GM12864 (cell line): ENCODE measurements at regions not wholly inside any gene's neighbourhood (a gene's known extent, or its start where the extent isn't known, plus 50 kb on each side); places are given as distances from the start of the nearest gene placed in this dataset.

ENCODE experiments used
- DNase-seq: peaks from one replicate; pipeline ENCODE4 v3.0.0-alpha.2; 2011; ENCODE audit warnings: low read depth
- H3K4me3 ChIP-seq: 2 replicates; pipeline ENCODE4 v1.5.1; 2011; ENCODE audit warnings: mild to moderate bottlenecking, low read depth, low read length, control low read depth
- CTCF ChIP-seq: IDR thresholded peaks from 2 replicates; pipeline ENCODE4 v1.5.1; 2011; ENCODE audit warnings: low read depth, mild to moderate bottlenecking, moderate library complexity, low read length, control low read depth, inconsistent platforms; ENCODE audit errors: missing control alignments

DNA sequence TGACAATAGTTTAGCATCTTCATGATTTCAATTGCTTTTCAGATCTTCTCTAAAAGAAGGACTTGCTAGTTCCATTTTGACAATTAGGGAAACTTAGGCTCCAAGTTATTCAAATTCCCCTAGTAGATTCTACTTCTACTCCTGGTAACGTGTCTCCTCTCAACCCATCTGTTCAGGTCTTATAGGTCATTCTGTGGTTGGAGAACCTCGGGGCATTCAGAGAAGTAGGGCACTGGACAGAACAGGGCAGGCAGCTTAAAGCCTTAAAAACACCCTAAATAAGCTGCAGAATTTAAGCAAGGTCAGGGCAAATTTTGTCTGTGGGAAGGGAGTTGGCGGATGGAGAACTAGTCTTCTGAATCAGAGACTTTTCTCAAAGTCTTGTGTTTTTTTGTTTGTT lies 132.4 kb downstream of the TMEM174 start:
- no peak for DNase-seq
- no peak for TF ChIP-seq CTCF
- no peak overlapping the region for H3K4me3 ChIP-seq

DNA sequence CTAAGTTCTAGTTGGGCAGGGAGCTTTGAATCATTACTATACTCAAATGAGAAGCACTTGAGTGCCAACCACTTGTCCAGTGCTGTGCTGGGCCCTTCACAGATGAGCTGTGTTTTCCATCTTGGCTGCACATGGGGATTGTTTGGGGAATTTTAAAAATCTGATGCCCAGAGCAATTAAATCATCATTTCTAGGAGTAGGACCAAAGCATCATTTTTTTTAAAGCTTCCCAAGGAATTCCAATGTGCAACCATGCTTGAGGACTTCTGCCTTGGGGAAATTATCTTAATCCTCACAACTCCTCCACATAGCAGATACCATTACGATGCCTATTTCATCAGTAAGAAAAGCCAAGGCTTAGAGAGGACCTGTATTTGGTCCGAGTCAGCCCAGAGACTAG lies 131.4 kb downstream of the TMEM174 start:
- DNase-seq = no peak
- TF ChIP-seq CTCF = no peak
- H3K4me3 ChIP-seq = no peak overlapping the region

- H3K4me3 ChIP-seq = no peak overlapping the region
- TF ChIP-seq CTCF = no peak
- no peak for DNase-seq
Observed at GRCh38 chr5:73303148-73304079, 130.4 kb downstream of the TMEM174 start.

DNA sequence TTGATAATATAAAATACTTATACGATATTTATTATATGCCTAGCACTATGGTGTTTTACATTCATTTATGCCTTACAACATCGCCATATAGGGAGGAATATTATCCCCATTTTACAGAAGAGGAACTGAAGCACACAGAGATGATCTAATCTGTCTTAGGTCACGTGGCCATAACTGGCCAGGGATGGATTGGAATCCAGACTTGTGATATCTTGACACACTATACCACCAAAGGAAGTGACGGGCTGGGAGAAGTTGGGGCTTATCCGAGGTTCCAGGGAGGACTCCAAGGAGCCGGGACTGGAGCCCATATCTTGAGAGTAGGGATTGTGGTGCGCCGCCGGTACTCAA lies 129.8 kb downstream of the TMEM174 start:
- TF ChIP-seq CTCF = no peak
- no peak overlapping the region for H3K4me3 ChIP-seq
- no peak for DNase-seq

- DNase-seq = no peak
- H3K4me3 ChIP-seq = no peak overlapping the region
- no peak for TF ChIP-seq CTCF
Observed at GRCh38 chr5:73301208-73301901, 128.4 kb downstream of the TMEM174 start.

- DNase-seq = no peak
Observed at GRCh38 chr5:73300337-73301207, 127.6 kb downstream of the TMEM174 start.

More at GRCh38 chr5:73300337-73301207, 127.6 kb downstream of the TMEM174 start:
- no peak for TF ChIP-seq CTCF
- H3K4me3 ChIP-seq = no peak overlapping the region
